NCI-H1436 treated with DMSO at 0.1 percent for 48 hours (cell line): ENCODE measurements at regions not wholly inside any gene's neighbourhood (a gene's known extent, or its start where the extent isn't known, plus 50 kb on each side); places are given as distances from the start of the nearest gene placed in this dataset.

Experiments
- DNase-seq: peaks from one replicate; lab custom pipeline; 2025; lab: John Stamatoyannopoulos, UW

DNA sequence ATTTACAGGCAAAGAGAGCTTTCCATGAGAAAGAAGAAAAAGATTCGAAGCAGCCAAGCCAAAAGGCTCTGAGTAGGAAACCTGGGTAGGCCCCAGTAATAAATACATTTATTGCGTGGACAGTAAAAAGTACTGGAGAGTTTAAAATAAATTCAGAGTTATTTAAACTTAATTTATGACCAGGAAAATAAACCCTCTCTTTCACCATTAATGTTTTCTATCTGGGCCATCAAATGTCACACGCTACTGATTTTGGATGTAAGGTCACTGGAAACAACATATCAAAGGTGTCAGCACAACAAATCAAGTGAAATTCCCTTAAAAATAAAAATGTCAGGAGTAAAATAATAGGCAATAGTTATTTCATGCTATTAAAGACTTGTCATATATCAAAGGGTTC, 264.0 kb downstream of the SKAP2 start:
- no peak for DNase-seq

DNA sequence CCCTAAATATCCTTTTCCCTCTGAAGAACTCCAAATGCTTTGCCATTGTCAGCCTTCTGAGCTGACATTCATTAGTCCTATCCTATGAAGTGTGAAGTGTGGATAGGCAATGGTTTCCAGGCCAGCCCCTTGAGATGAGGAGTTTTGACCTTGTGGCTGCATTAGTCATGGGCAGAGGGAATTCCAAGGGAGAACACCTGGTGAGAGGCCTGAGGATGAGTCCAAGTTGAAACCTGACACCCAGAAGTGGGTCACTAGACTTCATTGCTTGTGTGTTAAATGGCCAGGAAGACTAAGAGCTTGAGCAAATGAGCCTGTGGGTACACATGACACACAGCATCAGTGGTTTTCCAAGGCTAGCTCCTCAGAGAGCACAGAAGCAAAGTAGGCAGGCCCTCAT, 260.8 kb downstream of the SKAP2 start:
- no peak for DNase-seq

DNA sequence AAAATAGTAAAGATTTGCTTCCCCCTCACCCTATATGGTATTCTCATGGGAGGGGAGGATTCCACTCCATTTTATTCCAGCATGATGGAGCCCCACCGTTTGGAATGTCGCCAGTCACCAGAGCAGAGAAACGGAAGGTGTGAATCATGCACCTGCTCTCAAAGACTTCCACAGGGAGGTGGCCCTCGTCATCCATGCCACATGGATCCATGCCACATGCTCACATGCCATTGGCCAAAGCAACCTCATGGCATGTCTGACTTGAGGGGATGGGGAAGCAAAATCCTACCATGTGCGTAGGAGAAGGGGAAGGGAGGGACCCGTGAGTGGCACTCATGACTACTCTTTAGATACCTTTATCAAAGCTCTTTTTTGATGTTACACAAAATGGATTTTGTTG, 256.0 kb downstream of the SKAP2 start:
- DNase-seq = no peak

DNA sequence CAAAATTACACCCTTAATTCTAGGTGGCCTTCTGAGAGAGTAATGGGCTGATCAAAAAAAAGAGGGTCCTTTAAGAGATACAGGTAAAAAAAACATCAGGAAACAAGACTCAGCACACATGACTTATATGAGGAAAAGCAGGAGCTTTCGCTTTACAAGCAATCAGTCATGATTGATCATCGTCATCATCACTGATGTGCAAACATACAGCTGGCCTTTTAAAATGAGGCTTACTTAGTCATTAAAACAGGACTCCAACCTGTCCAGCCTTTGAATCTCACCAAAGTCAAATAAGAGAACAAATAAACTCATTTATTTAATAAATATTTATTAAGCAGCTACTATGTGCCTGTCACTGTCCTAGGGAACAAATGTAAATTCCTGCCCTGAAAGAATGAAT, 255.3 kb downstream of the SKAP2 start:
- DNase-seq = no peak

DNA sequence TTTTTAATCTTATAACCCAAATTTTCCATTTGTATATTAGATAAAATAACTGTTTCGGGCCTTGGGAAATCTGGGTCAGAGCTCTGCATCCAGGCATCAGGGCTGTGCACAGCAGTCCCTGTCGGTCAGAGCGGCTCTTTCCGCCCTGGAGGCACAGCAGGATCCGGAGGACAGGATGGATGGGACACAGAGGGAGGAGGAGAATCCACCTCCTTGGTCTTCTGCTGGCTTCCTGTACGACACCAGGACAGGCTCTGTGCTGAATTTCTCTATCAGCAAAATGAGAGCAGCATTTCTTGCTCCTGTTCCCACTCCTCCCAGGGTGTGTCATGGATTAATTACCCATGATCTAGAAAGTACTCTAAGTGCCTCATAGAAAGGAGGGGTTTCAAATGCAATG, 254.9 kb downstream of the SKAP2 start:
- DNase-seq = no peak

DNA sequence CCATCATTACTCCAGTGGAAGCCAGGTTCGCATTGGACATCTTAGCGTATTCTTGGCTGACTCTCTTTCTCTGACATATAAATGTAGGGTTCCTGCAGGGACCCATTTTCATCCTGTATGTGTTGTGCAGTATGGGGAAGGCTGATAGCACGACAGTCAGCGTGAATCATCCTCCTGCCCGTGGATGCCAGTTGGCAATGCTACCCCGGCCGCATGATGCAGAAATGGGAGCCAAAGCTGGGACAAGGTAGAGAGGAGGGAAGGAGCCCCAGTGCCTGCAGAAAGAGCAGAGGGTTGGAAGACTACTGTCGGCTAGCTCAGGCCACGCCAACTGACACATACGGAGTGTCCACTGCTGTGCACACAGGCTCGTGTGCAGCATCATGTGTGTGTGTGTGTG, 251.6 kb downstream of the SKAP2 start:
- DNase-seq = no peak

DNA sequence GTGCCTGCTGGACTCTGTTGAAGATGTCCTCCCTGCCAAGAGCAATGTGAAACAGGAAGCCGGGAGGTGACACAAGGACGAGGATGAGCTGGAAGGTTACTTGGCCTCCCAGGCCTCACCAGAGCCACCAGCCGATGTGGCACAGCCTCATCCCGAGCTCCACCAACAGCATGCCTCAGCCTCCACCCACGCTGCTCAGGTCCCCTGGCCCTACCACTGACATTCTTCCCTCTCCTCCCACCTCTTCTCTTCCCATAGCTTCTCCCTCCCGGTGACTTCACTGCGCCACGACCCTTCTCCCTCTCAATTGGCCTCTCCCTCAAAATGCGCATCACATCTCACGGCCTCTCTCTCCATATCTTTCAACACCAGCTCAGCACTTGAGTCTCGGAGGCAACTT, 249.9 kb downstream of the SKAP2 start:
- DNase-seq = no peak

DNA sequence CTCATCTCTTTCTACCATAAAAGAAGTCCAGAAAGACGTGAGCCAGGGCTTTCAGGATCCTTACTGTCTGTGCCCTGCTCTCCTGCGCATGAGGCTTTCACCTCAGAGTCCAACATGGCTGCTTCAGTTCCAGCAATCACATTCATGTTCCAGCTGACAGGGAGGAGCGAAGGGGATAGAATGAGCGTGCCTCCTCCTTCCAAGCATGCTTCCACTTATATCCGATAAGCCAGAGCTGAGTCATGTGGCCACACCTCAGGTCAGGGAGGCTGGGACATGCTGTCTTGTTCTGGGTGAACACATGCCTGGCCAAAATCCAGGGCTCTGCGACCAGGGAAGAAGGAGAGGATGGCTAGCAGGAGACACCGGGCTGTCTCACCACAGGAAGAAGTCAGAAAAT, 248.2 kb downstream of the SKAP2 start:
- DNase-seq = no peak

DNA sequence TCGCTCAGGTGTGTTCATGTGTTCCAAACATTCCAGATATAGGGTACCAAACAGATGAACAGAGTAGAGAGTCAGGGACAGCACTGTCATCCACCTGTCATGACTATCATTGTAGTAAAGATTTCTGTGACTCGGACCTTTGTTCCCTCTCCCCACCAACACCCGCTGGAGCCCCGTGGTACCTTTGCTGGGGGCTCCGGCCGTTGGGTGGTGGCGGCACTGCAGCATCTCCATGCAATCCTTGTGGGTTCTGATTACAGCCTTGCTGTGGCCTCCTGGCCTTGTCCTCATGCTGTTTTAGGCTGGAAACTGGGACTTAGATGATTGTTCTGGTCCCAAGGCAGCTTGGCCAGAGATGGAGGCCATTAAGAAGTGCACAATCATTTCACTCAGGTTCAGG, 247.3 kb downstream of the SKAP2 start:
- DNase-seq = no peak
